D341Med (cell line): ENCODE measurements at regions not wholly inside any gene's neighbourhood (a gene's known extent, or its start where the extent isn't known, plus 50 kb on each side); places are given as distances from the start of the nearest gene placed in this dataset.
"Not testable (repeated sequence)": the region's sequence is repeated elsewhere in the genome, so short reads cannot be mapped to it uniquely, and the experiment has no call there.

Experiments
- DNase-seq: peaks from one replicate; pipeline ENCODE4 v3.0.0; 2012; ENCODE audit warnings: low spot score

GRCh38 chr3:89628856-89629670 lies 521.6 kb downstream of the EPHA3 start:
- no peak for DNase-seq

DNA sequence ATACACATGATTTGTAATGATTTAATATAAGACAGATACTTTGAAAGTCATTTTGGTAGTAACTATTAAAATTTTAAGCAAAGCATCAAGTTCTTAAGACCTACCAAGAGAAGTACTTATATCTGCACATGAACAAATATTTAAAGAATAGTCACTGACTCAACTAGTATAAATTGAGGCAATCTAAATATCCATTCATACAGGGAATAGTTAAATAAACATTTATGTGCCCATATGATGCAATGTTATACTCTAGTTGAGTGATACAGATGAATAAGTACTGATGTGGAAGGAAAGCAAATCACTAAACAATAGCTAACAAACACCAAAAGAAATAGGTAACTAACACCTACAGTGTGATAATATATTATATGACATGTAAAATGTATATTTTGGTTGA lies 527.7 kb downstream of the EPHA3 start:
- DNase-seq, result no peak

DNA sequence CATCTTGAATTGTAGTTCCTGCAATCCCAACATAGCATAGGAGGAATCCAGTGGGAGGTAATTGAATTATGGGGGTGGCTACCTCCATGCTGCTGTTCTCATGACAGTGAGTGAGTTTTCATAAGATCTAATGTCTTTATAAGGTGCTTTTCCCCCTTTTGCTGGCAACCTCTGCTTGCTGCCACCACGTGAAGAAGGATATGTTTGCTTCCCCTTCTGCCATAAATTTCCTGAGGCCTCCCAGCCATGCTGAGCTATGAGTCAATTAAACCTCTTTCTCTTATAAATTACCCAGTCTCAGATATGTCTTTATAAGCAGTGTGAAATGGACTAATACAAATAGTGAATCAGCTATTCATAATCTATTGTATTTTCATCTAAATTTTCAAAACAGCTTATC lies 537.3 kb downstream of the EPHA3 start:
- DNase-seq, result no peak

DNA sequence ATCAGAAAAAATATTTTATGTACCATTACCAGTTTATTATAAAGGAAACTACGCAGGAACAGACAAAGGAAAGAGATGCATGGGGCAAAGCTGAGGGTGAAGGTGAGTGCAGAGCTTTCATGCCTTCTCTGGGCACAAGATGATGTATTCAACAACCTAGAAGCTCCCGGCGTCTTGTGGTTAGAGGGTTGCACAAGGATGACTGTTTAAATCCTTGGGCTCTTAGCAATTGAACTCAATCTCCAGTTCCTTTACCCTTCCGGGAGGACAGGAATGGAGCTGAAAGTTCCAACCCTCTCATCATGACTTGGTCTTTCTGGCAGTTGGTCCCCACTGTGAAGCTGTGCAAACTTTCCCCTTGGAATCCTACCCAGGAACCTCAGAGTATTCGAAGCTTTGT lies 542.0 kb downstream of the EPHA3 start:
- DNase-seq, result no peak

- DNase-seq, result no peak
Observed at GRCh38 chr3:89654031-89654430, 546.6 kb downstream of the EPHA3 start.

- DNase-seq, result no peak
Observed at GRCh38 chr3:89656388-89656787, 549.0 kb downstream of the EPHA3 start.

- DNase-seq, result no peak
Observed at GRCh38 chr3:89679686-89680085, 572.3 kb downstream of the EPHA3 start.

DNA sequence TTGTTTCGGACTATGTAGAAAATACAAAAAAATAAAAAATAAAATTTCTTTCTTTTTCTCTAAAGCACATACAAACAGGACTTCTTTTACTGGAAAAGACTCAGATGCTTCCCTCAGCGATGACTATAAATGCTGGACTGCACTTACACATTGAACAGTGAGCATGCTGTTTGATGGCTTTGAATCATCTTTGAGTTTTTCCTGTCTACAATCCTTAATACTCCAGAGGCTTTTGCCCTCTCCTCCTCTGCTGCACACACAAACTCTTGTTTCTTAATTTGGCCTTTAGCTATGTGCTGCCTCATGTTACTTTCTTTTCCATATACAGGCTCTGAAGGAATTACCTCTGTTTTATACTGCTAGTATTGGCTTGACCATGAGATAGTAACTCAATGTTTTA lies 575.1 kb downstream of the EPHA3 start:
- DNase-seq, result no peak

- no peak for DNase-seq
Observed at GRCh38 chr3:89685731-89686130, 578.3 kb downstream of the EPHA3 start.

- DNase-seq, result no peak
Observed at GRCh38 chr3:89690646-89691045, 583.2 kb downstream of the EPHA3 start.

GRCh38 chr3:89692601-89693000 lies 585.2 kb downstream of the EPHA3 start:
- DNase-seq, result no peak

DNA sequence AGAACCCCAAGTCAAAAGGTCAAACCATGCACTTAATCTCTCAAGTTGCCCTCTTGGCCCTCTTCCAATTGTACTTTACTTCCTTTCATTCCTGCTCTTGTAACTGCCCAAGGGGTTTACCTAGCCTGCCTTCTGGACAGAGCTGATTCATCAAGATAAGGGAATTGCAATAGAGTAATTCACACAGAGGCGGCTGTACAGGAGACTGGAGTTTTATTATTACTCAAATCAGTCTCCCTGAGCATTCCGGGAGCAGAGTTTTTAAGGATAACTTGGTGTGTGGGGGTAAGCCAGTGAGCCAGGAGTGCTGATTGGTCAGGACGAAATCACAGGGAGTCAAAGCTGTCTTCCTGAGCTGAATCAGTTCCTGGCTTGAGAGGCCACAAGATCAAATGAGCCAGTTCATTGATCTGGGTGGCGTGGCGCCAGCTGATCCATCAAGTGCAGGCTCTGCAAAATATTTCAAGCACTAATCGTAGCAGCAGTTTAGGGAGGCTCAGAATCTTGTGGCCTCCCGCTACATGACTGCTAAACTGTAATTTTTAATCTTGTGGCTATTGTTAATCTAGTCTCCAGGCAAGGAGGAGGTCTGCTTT lies 590.0 kb downstream of the EPHA3 start:
- no peak for DNase-seq

- no peak for DNase-seq
Observed at GRCh38 chr3:89698208-89698830, 590.9 kb downstream of the EPHA3 start.

GRCh38 chr3:89699229-89699628 lies 591.8 kb downstream of the EPHA3 start:
- no peak for DNase-seq

- no peak for DNase-seq
Observed at GRCh38 chr3:89699771-89700170, 592.4 kb downstream of the EPHA3 start.

- no peak for DNase-seq
Observed at GRCh38 chr3:89702404-89702803, 595.0 kb downstream of the EPHA3 start.

DNA sequence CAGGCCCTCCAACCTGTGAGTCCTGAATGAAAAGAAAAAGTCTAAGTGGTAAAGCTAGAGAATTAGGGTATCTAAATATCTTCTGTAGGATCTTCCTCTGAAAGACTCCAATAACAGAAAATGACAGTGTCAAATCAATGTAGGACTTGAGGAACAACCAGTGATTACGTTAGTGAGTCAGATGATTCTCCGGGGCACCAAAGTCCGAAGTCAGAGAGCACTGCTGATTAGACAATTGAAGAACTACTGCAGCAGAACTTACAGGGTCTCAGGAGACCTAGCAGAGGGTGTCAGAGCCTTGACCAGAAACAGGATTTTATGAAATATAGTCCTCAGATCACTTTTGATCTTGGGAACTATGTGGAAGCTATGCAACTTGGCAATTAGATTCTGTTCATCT lies 605.8 kb downstream of the EPHA3 start:
- DNase-seq, result no peak

- DNase-seq, result no peak
Observed at GRCh38 chr3:89714237-89714636, 606.8 kb downstream of the EPHA3 start.

- DNase-seq, result no peak
Observed at GRCh38 chr3:89740080-89740880, 632.9 kb downstream of the EPHA3 start.

- no peak for DNase-seq
Observed at GRCh38 chr3:89740881-89741177, 633.4 kb downstream of the EPHA3 start.

DNA sequence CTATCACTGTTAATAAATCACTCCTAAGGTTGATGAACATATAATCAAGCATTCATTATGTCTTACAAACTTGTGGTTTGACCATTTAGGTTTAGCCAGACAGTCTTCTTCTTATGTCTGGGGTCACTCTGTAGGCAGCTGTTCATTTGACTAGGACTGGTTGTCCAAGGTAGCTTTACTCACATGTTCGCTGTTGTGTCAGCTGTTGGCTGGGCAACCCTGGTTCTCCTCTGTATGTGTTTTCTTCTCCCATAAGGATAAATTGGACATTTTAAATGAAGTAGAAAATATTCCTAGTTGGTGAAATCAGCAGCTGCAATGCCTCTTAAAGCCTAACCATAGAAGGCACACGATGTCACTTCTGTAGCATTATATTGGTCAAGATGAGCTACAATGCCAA lies 635.1 kb downstream of the EPHA3 start:
- DNase-seq, result no peak

GRCh38 chr3:89747541-89748278 lies 640.3 kb downstream of the EPHA3 start:
- not testable (repeated sequence) for DNase-seq
